ENCODE measurements at regions not wholly inside any gene's neighbourhood (a gene's known extent, or its start where the extent isn't known, plus 50 kb on each side); places are given as distances from the start of the nearest gene placed in this dataset. TPM values are rescaled to one million over a fixed set of nuclear protein-coding genes. Genes with fewer than 3 reads are reported as not detected.

GRCh38 chr13:46947425-46948191 is 50.8 kb upstream of the HTR2A start:
- H3K4me2 ChIP-seq (ENCODE audit: unreplicated experiment) = no peak overlapping the region
- H2AFZ ChIP-seq = no peak overlapping the region
- no peaks in the 10 kb centered on the region for H3K4me1 ChIP-seq (ENCODE audit: insufficient read depth)
- DNase-seq = no peak
- H3K27ac ChIP-seq = no peak overlapping the region
- H3K9me3 ChIP-seq (ENCODE audit: low read depth) = no peaks in the 10 kb centered on the region
- H3F3A ChIP-seq (ENCODE audit: insufficient read depth) = no peaks in the 10 kb centered on the region
- H3K9me2 ChIP-seq (ENCODE audit: insufficient read depth) = no peaks in the 10 kb centered on the region
- no peaks in the 10 kb centered on the region for H3K36me3 ChIP-seq (ENCODE audit: low read depth)
- in situ Hi-C loops (cut with MboI) = no loop called here
- H4K20me1 ChIP-seq (ENCODE audit: insufficient read depth) = no peaks in the 10 kb centered on the region
- no peaks in the 10 kb centered on the region for H3K79me2 ChIP-seq (ENCODE audit: insufficient read depth)
- WGBS, 2 experiments (ENCODE audit: low coverage in 1 of 2, low lambda C conversion rate in 2 of 2, missing lambda C conversion rate in 2 of 2) = 69 to 77% methylated on average over 4 of the region's 4 CpGs
- H3K4me3 ChIP-seq = no peak overlapping the region
- no peak overlapping the region for H3K9ac ChIP-seq
- TF ChIP-seq EZH2phosphoT487 (IDR thresholded peaks at IDR 0.05; ENCODE audit: insufficient read depth, low read depth) = no peak
- no peak for TF ChIP-seq EZH2 (IDR thresholded peaks at IDR 0.05; ENCODE audit: insufficient read depth, poor library complexity, severe bottlenecking)
- no peaks in the 10 kb centered on the region for H3K27me3 ChIP-seq (replicated peaks; ENCODE audit: insufficient read depth)

Small RNA genes lying in the stretch of these regions (small RNA-seq; reads per million reads assigned to genes)
- gene GNG5P5 (ENCODE audit: low read depth, low replicate concordance) (not detected), gene RN7SL700P (ENCODE audit: low read depth, low replicate concordance) (not detected)
